ENCODE measurements at regions not wholly inside any gene's neighbourhood (a gene's known extent, or its start where the extent isn't known, plus 50 kb on each side); places are given as distances from the start of the nearest gene placed in this dataset.

DNA sequence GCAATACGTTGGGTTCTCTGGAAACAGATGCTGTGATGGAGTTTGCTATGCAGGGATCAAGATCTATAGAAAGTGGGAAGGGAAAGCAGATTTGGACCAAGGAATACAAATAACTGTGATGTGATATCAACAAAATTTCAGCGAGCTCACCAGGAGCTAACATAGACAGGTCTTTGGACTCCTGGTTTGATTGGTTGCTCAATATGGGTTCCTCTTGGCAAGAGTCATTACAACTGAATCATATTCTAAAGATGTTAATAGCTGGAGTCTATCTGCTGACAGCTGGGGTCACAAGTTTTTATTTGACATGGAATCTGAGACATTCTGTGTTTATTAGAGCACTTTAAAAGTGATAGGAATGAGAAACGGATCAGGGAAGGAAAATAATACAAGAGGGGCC is 637.6 kb upstream of the GNPDA2 start:
- no peak for TF ChIP-seq EZH2 (IDR thresholded peaks at IDR 0.05; ENCODE audit: insufficient read depth, poor library complexity, severe bottlenecking)
- no peak for TF ChIP-seq EZH2phosphoT487 (IDR thresholded peaks at IDR 0.05; ENCODE audit: insufficient read depth, low read depth)
